ENCODE measurements at regions not wholly inside any gene's neighbourhood (a gene's known extent, or its start where the extent isn't known, plus 50 kb on each side); places are given as distances from the start of the nearest gene placed in this dataset.

- TF ChIP-seq CTCF (IDR thresholded peaks at IDR 0.05) (no peak), POLR2A (IDR thresholded peaks at IDR 0.05) (no peak)
These were observed 209.6 kb upstream of the HNRNPA3 start for GRCh38 chr2:177002983-177003382.
